Pancreas (tissue), 10 donors: ENCODE measurements at regions not wholly inside any gene's neighbourhood (a gene's known extent, or its start where the extent isn't known, plus 50 kb on each side); places are given as distances from the start of the nearest gene placed in this dataset.

Source experiments
- ATAC-seq, 4 donors: fragments of 200-7000 bp; cut with Tn5 transposase; one replicate each; pipeline versions ENCODE4 v1.8.0 to v1.9.1; 2020; ENCODE audit warnings: mild to moderate bottlenecking in 4 of 4, moderate library complexity in 4 of 4
- DNase-seq, 6 donors: peaks; one replicate each; pipeline ENCODE4 v3.0.0-alpha.2; 2020
- FAIRE-seq: peaks from 2 replicates; lab custom pipeline; 2012; peaks lifted over from hg19 to GRCh38; lab: Jason Lieb, UNC
- H3K27ac ChIP-seq, 4 donors: fragments of 200-600 bp; sonication (generic); 1 replicate in 3 of 4; 2 replicates in 1 of 4; pipeline versions ENCODE4 v1.5.0 to v1.8.0; 2020
- H3K27me3 ChIP-seq, 4 donors: fragments of 200-600 bp; one replicate each; pipeline ENCODE4 v1.8.0; 2021
- H3K36me3 ChIP-seq, 3 donors: fragments of 200-600 bp; sonication (generic) in 1 of 3; one replicate each; pipeline versions ENCODE4 v1.5.0 to v1.8.0; 2020 to 2021
- H3K4me1 ChIP-seq, 3 donors: fragments of 200-600 bp; one replicate each; pipeline ENCODE4 v1.8.0; 2021
- H3K4me3 ChIP-seq, 4 donors: fragments of 200-600 bp; sonication (generic) in 2 of 4; one replicate each; pipeline versions ENCODE4 v1.5.0 to v1.8.0; 2020 to 2021
- H3K9me3 ChIP-seq, 4 donors: fragments of 200-600 bp; one replicate each; pipeline ENCODE4 v1.8.0; 2021
- WGBS, 2 donors: extraction: QIAGEN DNeasy Blood & Tissue Kit; methylation state at CpG; one replicate each; pipeline ENCODE4 v1.1.7; 2013; 5-methylcytosine and 5-hydroxymethylcytosine counted together
- intact Hi-C, 3 donors: fragments of 100-400 bp; cut with DNase I; formaldehyde crosslinking; loops; one replicate each; pipeline versions ENCODE4 v1.11.1 to v1.14.2; 2022
- TF ChIP-seq, protein P1 (sequence below), 4 donors: fragments of 200-600 bp; sonication (generic) in 3 of 4; IDR thresholded peaks; one replicate each; pipeline versions ENCODE4 v1.5.0 to v1.8.0; 2021; ENCODE audit warnings: antibody characterized with exemption in 4 of 4
- donor health status: healthy with polysubstance abuse.
- donor health status: DM: no; HTN: no; CAD: no; lungs with moderate emphysema.
- donor health status: DM: no; HTN: no; CAD: no.
- donor health status: control.
- donor health status: control.
- donor health status: Bipolar disorder and iron deficiency.
- donor health status: DM: yes; HTN: yes; CAD: no.
- donor health status: DM: no; HTN: no; CAD: no.
- donor health status: DM: no; HTN: no; CAD: no.
- donor health status: DM: yes; HTN: yes; CAD: no.

DNA sequence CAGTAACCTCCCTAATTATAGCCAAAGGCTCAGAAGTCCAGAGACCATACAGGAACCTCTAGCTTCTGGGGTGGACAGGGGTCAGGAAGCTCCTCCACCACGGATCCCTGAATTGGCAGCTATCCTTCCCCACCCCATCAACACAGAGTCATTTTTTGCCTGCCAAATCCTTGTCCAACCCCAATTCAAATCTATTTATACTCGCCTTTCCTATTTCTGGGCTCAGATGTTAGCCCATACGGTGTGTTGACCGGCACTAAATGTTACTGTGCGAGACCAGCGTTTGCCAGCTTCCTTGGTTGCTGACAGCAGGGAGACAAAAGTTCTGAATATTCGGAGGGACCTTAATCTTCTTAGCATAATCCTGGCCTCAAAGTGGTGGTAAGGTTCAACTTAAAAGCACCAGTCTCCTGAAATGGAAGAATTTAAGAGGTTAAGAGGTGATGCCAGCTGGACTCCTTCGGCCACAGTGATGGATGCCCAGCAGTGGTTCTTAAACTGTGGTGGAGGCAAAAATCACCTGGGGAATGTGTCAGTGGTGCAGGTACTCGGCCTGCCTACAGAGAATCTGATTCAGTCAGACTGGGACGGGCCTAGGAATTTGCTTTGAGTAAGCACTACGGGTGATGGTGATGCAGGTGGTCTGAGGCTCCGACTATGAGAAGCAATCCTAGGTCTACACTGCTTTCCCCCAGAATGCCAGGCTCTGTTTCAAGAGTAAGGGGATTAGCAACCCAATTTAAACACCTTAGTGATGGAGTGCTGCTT is 204.8 kb upstream of the MEF2C start:
- Histone ChIP-seq H3K27ac (no peak overlapping the region), H3K27me3 (no peaks in the 10 kb centered on the region), H3K36me3 (no peaks in the 10 kb centered on the region), H3K4me1 (no peaks in the 10 kb centered on the region), H3K9me3 (no peaks in the 10 kb centered on the region), H3K4me3 (no peak overlapping the region)
- FAIRE-seq (no peak), ATAC-seq (no peak), DNase-seq (no peak)
- WGBS, 2 donors = 63 to 66% methylated on average over 12 of the region's 12 CpGs
- intact Hi-C loops = no loop called here
- TF ChIP-seq, protein P1, sequence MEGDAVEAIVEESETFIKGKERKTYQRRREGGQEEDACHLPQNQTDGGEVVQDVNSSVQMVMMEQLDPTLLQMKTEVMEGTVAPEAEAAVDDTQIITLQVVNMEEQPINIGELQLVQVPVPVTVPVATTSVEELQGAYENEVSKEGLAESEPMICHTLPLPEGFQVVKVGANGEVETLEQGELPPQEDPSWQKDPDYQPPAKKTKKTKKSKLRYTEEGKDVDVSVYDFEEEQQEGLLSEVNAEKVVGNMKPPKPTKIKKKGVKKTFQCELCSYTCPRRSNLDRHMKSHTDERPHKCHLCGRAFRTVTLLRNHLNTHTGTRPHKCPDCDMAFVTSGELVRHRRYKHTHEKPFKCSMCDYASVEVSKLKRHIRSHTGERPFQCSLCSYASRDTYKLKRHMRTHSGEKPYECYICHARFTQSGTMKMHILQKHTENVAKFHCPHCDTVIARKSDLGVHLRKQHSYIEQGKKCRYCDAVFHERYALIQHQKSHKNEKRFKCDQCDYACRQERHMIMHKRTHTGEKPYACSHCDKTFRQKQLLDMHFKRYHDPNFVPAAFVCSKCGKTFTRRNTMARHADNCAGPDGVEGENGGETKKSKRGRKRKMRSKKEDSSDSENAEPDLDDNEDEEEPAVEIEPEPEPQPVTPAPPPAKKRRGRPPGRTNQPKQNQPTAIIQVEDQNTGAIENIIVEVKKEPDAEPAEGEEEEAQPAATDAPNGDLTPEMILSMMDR (IDR thresholded peaks at IDR 0.05) = no peak

DNA sequence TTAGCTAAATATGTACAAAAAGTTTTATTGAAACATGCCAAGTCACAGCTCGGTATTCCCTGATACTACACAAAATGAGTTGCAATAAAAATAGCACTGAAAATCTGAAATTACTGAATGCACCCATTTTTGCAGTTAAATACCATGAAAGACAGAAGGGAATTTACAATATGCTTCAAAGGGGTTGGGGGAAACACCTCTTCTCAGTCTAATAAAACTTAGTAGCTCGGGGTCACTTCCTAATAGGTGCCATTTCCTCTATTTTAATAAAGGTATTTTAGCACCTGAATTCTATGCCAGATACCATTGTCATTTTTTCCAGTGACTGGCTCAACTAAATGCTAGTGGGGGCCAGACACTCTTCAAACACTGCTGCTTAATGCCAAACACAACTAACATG is 204.1 kb upstream of the MEF2C start:
- no peak for DNase-seq
- Histone ChIP-seq H3K36me3 (no peaks in the 10 kb centered on the region), H3K9me3 (no peaks in the 10 kb centered on the region), H3K27me3 (no peaks in the 10 kb centered on the region), H3K4me3 (no peak overlapping the region), H3K27ac (no peak overlapping the region), H3K4me1 (no peaks in the 10 kb centered on the region)
- ATAC-seq = no peak
- TF ChIP-seq, protein P1 (IDR thresholded peaks at IDR 0.05) = no peak
- 79 to 80% methylated on average over 2 of the region's 2 CpGs for WGBS, 2 donors
- FAIRE-seq = no peak
- intact Hi-C loops = no loop called here

DNA sequence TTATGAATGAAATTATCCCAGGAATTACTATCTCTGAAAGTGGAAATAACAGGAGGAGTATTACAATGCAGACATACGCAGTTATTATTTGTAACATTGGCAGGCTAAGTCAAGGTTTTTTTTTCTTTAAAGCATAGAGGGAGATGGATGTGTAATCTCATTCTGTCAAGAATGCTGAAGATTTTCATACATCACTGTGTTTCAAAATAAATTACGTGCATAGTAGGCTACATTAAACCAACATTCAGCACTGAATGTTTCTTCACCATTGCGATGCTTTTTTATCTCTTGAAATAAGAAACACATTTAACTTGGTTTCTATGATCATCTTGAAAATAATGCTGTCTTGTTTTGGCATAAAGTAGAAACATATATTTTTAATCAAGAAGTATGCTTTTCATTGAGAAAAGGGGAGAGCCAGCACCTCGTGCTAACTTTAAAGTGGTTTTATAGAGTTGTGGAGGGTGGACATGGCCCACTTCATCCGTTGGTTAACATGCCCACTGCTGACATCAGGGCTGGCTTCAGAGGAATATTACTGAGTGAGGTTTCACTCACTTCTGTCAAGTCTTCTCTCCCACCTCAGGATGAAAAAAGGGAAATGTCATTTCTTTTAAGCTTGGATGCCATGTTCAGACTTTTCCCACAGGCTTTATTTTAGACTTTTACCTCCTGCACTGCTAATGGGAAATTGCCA is 203.6 kb upstream of the MEF2C start:
- ATAC-seq = no peak
- DNase-seq = no peak
- H3K36me3 ChIP-seq = no peaks in the 10 kb centered on the region
- H3K27me3 ChIP-seq = no peaks in the 10 kb centered on the region
- no peaks in the 10 kb centered on the region for H3K9me3 ChIP-seq
- no peak overlapping the region for H3K27ac ChIP-seq
- intact Hi-C loops = no loop called here
- H3K4me1 ChIP-seq = no peaks in the 10 kb centered on the region
- FAIRE-seq = no peak
- TF ChIP-seq, protein P1 (IDR thresholded peaks at IDR 0.05) = no peak
- no peak overlapping the region for H3K4me3 ChIP-seq
- 79 to 83% methylated on average over 5 of the region's 5 CpGs for WGBS, 2 donors

DNA sequence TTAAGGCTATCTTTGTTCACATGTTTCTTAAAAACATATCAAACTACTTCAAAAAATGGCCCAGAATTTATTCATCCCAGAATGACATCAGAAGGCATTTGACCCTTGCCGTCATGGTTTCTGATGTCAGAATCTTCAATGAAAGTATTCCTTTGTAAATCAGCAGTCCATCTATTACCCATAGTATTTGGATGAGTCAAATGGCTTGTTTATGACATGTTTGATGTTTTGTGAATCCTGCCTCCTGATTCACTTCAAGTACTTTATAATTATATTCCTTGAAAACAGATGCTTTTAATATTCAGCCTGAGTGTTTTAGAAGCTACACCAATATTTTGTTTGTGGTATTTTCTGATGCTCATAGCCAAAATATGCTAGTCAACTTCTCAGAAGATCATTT is 200.8 kb upstream of the MEF2C start:
- DNase-seq = no peak
- Histone ChIP-seq H3K27me3 (no peaks in the 10 kb centered on the region), H3K4me1 (no peaks in the 10 kb centered on the region), H3K36me3 (no peaks in the 10 kb centered on the region), H3K27ac (no peak overlapping the region), H3K9me3 (no peaks in the 10 kb centered on the region), H3K4me3 (no peak overlapping the region)
- ATAC-seq = no peak
- WGBS, 2 donors = 80 to 90% methylated on average over 1 of the region's 1 CpG
- TF ChIP-seq, protein P1 (IDR thresholded peaks at IDR 0.05) = no peak
- intact Hi-C loops = no loop called here
- FAIRE-seq = no peak

DNA sequence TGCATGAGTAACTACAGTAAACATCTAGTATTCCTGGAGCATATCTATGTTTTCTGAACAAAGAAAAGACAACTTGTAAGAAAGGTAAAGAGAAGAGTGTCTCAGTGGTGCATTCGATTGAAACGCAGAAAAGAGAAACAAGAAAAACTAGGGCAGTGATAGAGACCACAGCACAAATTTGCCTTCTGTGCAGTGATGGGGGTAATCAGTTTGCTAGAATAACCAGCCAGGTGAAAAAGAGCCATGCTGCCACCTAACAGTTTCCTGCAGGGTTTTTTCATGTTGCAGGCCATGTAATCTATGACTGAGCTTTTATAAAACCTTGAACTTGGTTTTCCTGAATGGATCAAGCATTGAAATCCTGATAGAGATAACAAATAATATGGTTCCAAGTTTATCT is 198.4 kb upstream of the MEF2C start:
- H3K27ac ChIP-seq = no peak overlapping the region
- no peak for DNase-seq
- no peaks in the 10 kb centered on the region for H3K36me3 ChIP-seq
- no peaks in the 10 kb centered on the region for H3K4me1 ChIP-seq
- H3K4me3 ChIP-seq = no peak overlapping the region
- no peak for FAIRE-seq
- intact Hi-C loops = no loop called here
- H3K27me3 ChIP-seq = no peaks in the 10 kb centered on the region
- TF ChIP-seq, protein P1 (IDR thresholded peaks at IDR 0.05) = no peak
- H3K9me3 ChIP-seq = no peaks in the 10 kb centered on the region
- 68 to 71% methylated on average over 2 of the region's 2 CpGs for WGBS, 2 donors
- no peak for ATAC-seq
